Lower leg skin (tissue), 3 donors: ENCODE measurements at regions not wholly inside any gene's neighbourhood (a gene's known extent, or its start where the extent isn't known, plus 50 kb on each side); places are given as distances from the start of the nearest gene placed in this dataset.

Experiments
- POLR2A ChIP-seq, 2 donors: fragments of 450-650 bp; IDR thresholded peaks; one replicate each; pipeline ENCODE4 v1.6.1; 2016 to 2017; ENCODE audit warnings: antibody characterized with exemption in 2 of 2, mild to moderate bottlenecking in 1 of 2, moderate library complexity in 1 of 2
- TF ChIP-seq, protein P1 (sequence below), 3 donors: fragments of 450-650 bp; IDR thresholded peaks; one replicate each; pipeline ENCODE4 v1.5.1; 2016; ENCODE audit warnings: antibody characterized with exemption in 3 of 3, mild to moderate bottlenecking in 3 of 3, moderate library complexity in 2 of 3

DNA sequence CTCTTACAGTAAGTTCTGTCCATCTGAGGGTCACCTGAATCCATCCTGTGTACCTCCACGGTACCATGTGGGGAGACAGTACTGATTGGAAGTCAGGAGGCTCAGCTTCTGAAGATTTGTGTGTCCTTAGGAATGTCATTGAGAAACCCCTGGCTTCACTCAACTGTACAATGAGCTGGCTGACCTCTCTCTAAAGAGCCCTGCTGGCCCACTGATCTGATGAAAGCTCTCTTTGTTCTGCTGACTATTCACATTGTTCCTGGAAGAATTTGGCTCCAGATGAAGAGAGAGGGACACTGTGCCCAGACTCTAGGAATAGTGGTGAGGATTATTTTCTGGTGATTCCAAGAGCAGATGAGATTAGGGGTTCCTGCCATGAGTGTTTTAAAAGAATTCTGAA, 141.2 kb downstream of the LURAP1L start:
- TF ChIP-seq, protein P1, sequence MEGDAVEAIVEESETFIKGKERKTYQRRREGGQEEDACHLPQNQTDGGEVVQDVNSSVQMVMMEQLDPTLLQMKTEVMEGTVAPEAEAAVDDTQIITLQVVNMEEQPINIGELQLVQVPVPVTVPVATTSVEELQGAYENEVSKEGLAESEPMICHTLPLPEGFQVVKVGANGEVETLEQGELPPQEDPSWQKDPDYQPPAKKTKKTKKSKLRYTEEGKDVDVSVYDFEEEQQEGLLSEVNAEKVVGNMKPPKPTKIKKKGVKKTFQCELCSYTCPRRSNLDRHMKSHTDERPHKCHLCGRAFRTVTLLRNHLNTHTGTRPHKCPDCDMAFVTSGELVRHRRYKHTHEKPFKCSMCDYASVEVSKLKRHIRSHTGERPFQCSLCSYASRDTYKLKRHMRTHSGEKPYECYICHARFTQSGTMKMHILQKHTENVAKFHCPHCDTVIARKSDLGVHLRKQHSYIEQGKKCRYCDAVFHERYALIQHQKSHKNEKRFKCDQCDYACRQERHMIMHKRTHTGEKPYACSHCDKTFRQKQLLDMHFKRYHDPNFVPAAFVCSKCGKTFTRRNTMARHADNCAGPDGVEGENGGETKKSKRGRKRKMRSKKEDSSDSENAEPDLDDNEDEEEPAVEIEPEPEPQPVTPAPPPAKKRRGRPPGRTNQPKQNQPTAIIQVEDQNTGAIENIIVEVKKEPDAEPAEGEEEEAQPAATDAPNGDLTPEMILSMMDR (IDR thresholded peaks at IDR 0.05): no peak
- TF ChIP-seq POLR2A (IDR thresholded peaks at IDR 0.05): no peak
